ENCODE measurements at regions not wholly inside any gene's neighbourhood (a gene's known extent, or its start where the extent isn't known, plus 50 kb on each side); places are given as distances from the start of the nearest gene placed in this dataset.

- Histone ChIP-seq H3K9me3 (no peaks in the 10 kb centered on the region), H3K4me2 (no peak overlapping the region), H3K4me1 (no peaks in the 10 kb centered on the region), H3K27ac (no peak overlapping the region), H3K9ac (no peak overlapping the region), H3K4me3 (no peak overlapping the region), H3K36me3 (no peaks in the 10 kb centered on the region), H4K20me1 (no peaks in the 10 kb centered on the region), H3K27me3 (no peaks in the 10 kb centered on the region)
- no peak for TF ChIP-seq Cebpa-rat (IDR thresholded peaks at IDR 0.05)
Observed at GRCh38 chr12:127263621-127264020, 1003.3 kb upstream of the TMEM132C start.

- no peaks in the 10 kb centered on the region for H3K9me3 ChIP-seq
- H3K9ac ChIP-seq: no peak overlapping the region
- H3K36me3 ChIP-seq: no peaks in the 10 kb centered on the region
- no peak overlapping the region for H3K4me2 ChIP-seq
- no peak for TF ChIP-seq Cebpa-rat (IDR thresholded peaks at IDR 0.05)
- H4K20me1 ChIP-seq: no peaks in the 10 kb centered on the region
- no peaks in the 10 kb centered on the region for H3K4me1 ChIP-seq
- no peak overlapping the region for H3K27ac ChIP-seq
- no peak overlapping the region for H3K4me3 ChIP-seq
- H3K27me3 ChIP-seq: no peaks in the 10 kb centered on the region
Observed at GRCh38 chr12:127267128-127267527, 999.8 kb upstream of the TMEM132C start.

- no peaks in the 10 kb centered on the region for H4K20me1 ChIP-seq
- no peaks in the 10 kb centered on the region for H3K36me3 ChIP-seq
- no peak for TF ChIP-seq Cebpa-rat (IDR thresholded peaks at IDR 0.05)
- H3K9ac ChIP-seq: no peak overlapping the region
- H3K27ac ChIP-seq: no peak overlapping the region
- H3K4me3 ChIP-seq: no peak overlapping the region
- H3K4me2 ChIP-seq: no peak overlapping the region
- H3K27me3 ChIP-seq: no peaks in the 10 kb centered on the region
- no peaks in the 10 kb centered on the region for H3K4me1 ChIP-seq
- no peaks in the 10 kb centered on the region for H3K9me3 ChIP-seq
Observed at GRCh38 chr12:127268213-127268612, 998.8 kb upstream of the TMEM132C start.

GRCh38 chr12:127268706-127269425 is 998.1 kb upstream of the TMEM132C start:
- Histone ChIP-seq H3K27ac (no peak overlapping the region), H4K20me1 (no peaks in the 10 kb centered on the region)
- TF ChIP-seq Cebpa-rat (IDR thresholded peaks at IDR 0.05): no peak

GRCh38 chr12:127270193-127270592 is 996.8 kb upstream of the TMEM132C start:
- no peak for TF ChIP-seq Cebpa-rat (IDR thresholded peaks at IDR 0.05)
- H3K4me1 ChIP-seq: no peaks in the 10 kb centered on the region
- H3K27me3 ChIP-seq: no peaks in the 10 kb centered on the region
- no peaks in the 10 kb centered on the region for H3K9me3 ChIP-seq
- no peaks in the 10 kb centered on the region for H3K36me3 ChIP-seq
- H3K27ac ChIP-seq: no peak overlapping the region
- H3K9ac ChIP-seq: no peak overlapping the region
- no peak overlapping the region for H3K4me2 ChIP-seq
- no peaks in the 10 kb centered on the region for H4K20me1 ChIP-seq
- H3K4me3 ChIP-seq: no peak overlapping the region

More at GRCh38 chr12:127268706-127269425, 998.1 kb upstream of the TMEM132C start:
- no peaks in the 10 kb centered on the region for H3K27me3 ChIP-seq
- H3K4me3 ChIP-seq: no peak overlapping the region
- H3K36me3 ChIP-seq: no peaks in the 10 kb centered on the region
- H3K4me1 ChIP-seq: no peaks in the 10 kb centered on the region
- H3K9ac ChIP-seq: no peak overlapping the region
- no peaks in the 10 kb centered on the region for H3K9me3 ChIP-seq
- no peak overlapping the region for H3K4me2 ChIP-seq

- TF ChIP-seq Cebpa-rat (IDR thresholded peaks at IDR 0.05): no peak
- Histone ChIP-seq H3K4me3 (no peak overlapping the region), H3K9ac (no peak overlapping the region), H3K36me3 (no peaks in the 10 kb centered on the region), H3K27ac (no peak overlapping the region), H4K20me1 (no peaks in the 10 kb centered on the region), H3K4me2 (no peak overlapping the region), H3K9me3 (no peaks in the 10 kb centered on the region), H3K27me3 (no peaks in the 10 kb centered on the region), H3K4me1 (no peaks in the 10 kb centered on the region)
Observed at GRCh38 chr12:127271776-127272175, 995.2 kb upstream of the TMEM132C start.

- Histone ChIP-seq H3K27ac (no peak overlapping the region), H3K36me3 (no peaks in the 10 kb centered on the region), H3K4me2 (no peak overlapping the region), H3K9ac (no peak overlapping the region), H3K4me1 (peaks cover 4% of the 10 kb centered on the region), H3K9me3 (no peaks in the 10 kb centered on the region), H3K27me3 (no peaks in the 10 kb centered on the region), H3K4me3 (no peak overlapping the region), H4K20me1 (no peaks in the 10 kb centered on the region)
- no peak for TF ChIP-seq Cebpa-rat (IDR thresholded peaks at IDR 0.05)
Observed at GRCh38 chr12:127272864-127273263, 994.1 kb upstream of the TMEM132C start.

GRCh38 chr12:127273626-127274025 is 993.3 kb upstream of the TMEM132C start:
- Histone ChIP-seq H3K4me3 (no peak overlapping the region), H4K20me1 (no peaks in the 10 kb centered on the region), H3K9me3 (no peaks in the 10 kb centered on the region), H3K27me3 (no peaks in the 10 kb centered on the region), H3K4me2 (no peak overlapping the region), H3K27ac (no peak overlapping the region), H3K9ac (no peak overlapping the region), H3K36me3 (no peaks in the 10 kb centered on the region), H3K4me1 (peaks cover 10% of the 10 kb centered on the region)
- no peak for TF ChIP-seq Cebpa-rat (IDR thresholded peaks at IDR 0.05)

GRCh38 chr12:127275416-127275815 is 991.6 kb upstream of the TMEM132C start:
- no peaks in the 10 kb centered on the region for H4K20me1 ChIP-seq

GRCh38 chr12:127277882-127278281 is 989.1 kb upstream of the TMEM132C start:
- H3K4me2 ChIP-seq: peak overlapping the region; percentile 30
- no peak overlapping the region for H3K9ac ChIP-seq
- H3K36me3 ChIP-seq: no peaks in the 10 kb centered on the region
- 0 out of 2 replicates have a peak, but pooled peaks cover 5% of the 10 kb centered on the region for H3K9me3 ChIP-seq
- H3K27ac ChIP-seq: no peak overlapping the region
- no peak overlapping the region for H3K4me3 ChIP-seq
- no peaks in the 10 kb centered on the region for H4K20me1 ChIP-seq
- no peak for TF ChIP-seq Cebpa-rat (IDR thresholded peaks at IDR 0.05)
- peaks cover 10% of the 10 kb centered on the region for H3K4me1 ChIP-seq
- H3K27me3 ChIP-seq: no peaks in the 10 kb centered on the region

More at GRCh38 chr12:127275416-127275815, 991.6 kb upstream of the TMEM132C start:
- Histone ChIP-seq H3K9ac (no peak overlapping the region), H3K4me2 (no peak overlapping the region), H3K4me3 (no peak overlapping the region), H3K27ac (no peak overlapping the region), H3K27me3 (no peaks in the 10 kb centered on the region), H3K4me1 (peaks cover 10% of the 10 kb centered on the region), H3K36me3 (no peaks in the 10 kb centered on the region), H3K9me3 (0 out of 2 replicates have a peak, but pooled peaks cover 1% of the 10 kb centered on the region)
- no peak for TF ChIP-seq Cebpa-rat (IDR thresholded peaks at IDR 0.05)
